Calu3 (cell line): ENCODE measurements at regions not wholly inside any gene's neighbourhood (a gene's known extent, or its start where the extent isn't known, plus 50 kb on each side); places are given as distances from the start of the nearest gene placed in this dataset.
A peak's percentile ranks its signal among the peaks of the same experiment; 100 is the strongest.

Source experiments
- BruUV-seq: library from RNA; stranded (reverse); fragments of 400-500 nt; replicated peaks from 2 replicates; lab custom pipeline; 2021; lab: Mats Ljungman, UMichigan
- CTCF ChIA-PET: fragments of 300-600 bp; sonication (Branson Sonifier 250); formaldehyde crosslinking; loops from one replicate; lab custom pipeline; 2022; ENCODE audit warnings: antibody characterized with exemption; lab: Charles Lee
- DNase-seq: peaks from one replicate; pipeline ENCODE4 v3.0.0; 2022
- H3K27ac Mint-ChIP-seq: one replicate; pipeline ENCODE4 v1.8.0; 2022; ENCODE audit warnings: mixed read lengths; ENCODE audit not compliant: unreplicated experiment
- H3K27me3 Mint-ChIP-seq: one replicate; pipeline ENCODE4 v1.8.0; 2022; ENCODE audit warnings: mixed read lengths; ENCODE audit not compliant: unreplicated experiment
- H3K36me3 Mint-ChIP-seq: one replicate; pipeline ENCODE4 v1.8.0; 2022; ENCODE audit warnings: mild to moderate bottlenecking, moderate library complexity, mixed read lengths; ENCODE audit not compliant: insufficient read depth, unreplicated experiment
- H3K4me1 Mint-ChIP-seq: one replicate; pipeline ENCODE4 v1.8.0; 2022; ENCODE audit warnings: mild to moderate bottlenecking, low read depth, mixed read lengths; ENCODE audit not compliant: unreplicated experiment
- H3K4me3 Mint-ChIP-seq: one replicate; pipeline ENCODE4 v1.8.0; 2022; ENCODE audit warnings: mild to moderate bottlenecking, low read depth, moderate library complexity, mixed read lengths; ENCODE audit not compliant: unreplicated experiment
- H3K9me3 Mint-ChIP-seq: one replicate; pipeline ENCODE4 v1.8.0; 2022; ENCODE audit warnings: low read depth, mixed read lengths; ENCODE audit not compliant: unreplicated experiment
- CTCF ChIP-seq: fragments of 200-600 bp; IDR thresholded peaks from one replicate; pipeline ENCODE4 v1.8.0; 2022; ENCODE audit warnings: antibody characterized with exemption; ENCODE audit not compliant: unreplicated experiment
- intact Hi-C: fragments of 100-400 bp; cut with micrococcal nuclease; formaldehyde crosslinking; loops from one replicate; pipeline ENCODE4 v1.10.0; 2022; ENCODE audit not compliant: unreplicated experiment

GRCh38 chr6:1525364-1526038 is 84.2 kb upstream of the FOXC1 start:
- BruUV-seq = no TSS peak
- Mint-ChIP-seq H3K27me3 (peaks cover 30% of the 10 kb centered on the region), H3K36me3 (no peaks in the 10 kb centered on the region)

GRCh38 chr6:1526398-1527072 is 83.2 kb upstream of the FOXC1 start:
- CTCF ChIA-PET = no interaction called here
- TF ChIP-seq CTCF = no peak
- intact Hi-C loops = no loop called here
- BruUV-seq = no TSS peak
- no peak for DNase-seq
- H3K27ac Mint-ChIP-seq = no peak overlapping the region
- H3K9me3 Mint-ChIP-seq = no peaks in the 10 kb centered on the region
- H3K4me1 Mint-ChIP-seq = no peaks in the 10 kb centered on the region
- H3K36me3 Mint-ChIP-seq = no peaks in the 10 kb centered on the region
- H3K4me3 Mint-ChIP-seq = no peak overlapping the region
- peaks cover 20% of the 10 kb centered on the region for H3K27me3 Mint-ChIP-seq

More at GRCh38 chr6:1525364-1526038, 84.2 kb upstream of the FOXC1 start:
- no peak for TF ChIP-seq CTCF
- no peaks in the 10 kb centered on the region for H3K4me1 Mint-ChIP-seq
- no peak overlapping the region for H3K27ac Mint-ChIP-seq
- DNase-seq = no peak
- no peak overlapping the region for H3K4me3 Mint-ChIP-seq
- intact Hi-C loops = no loop called here
- CTCF ChIA-PET = interaction anchor here (0.7 kb wide), 1 partner anchor 462 kb away, joined by 3 read pairs; no protein-coding TSS in a partner anchor
- H3K9me3 Mint-ChIP-seq = no peaks in the 10 kb centered on the region

- DNase-seq = peak; percentile 38
- Mint-ChIP-seq H3K36me3 (no peaks in the 10 kb centered on the region), H3K27ac (no peak overlapping the region), H3K4me1 (no peaks in the 10 kb centered on the region), H3K9me3 (no peaks in the 10 kb centered on the region), H3K4me3 (no peak overlapping the region), H3K27me3 (peaks cover 15% of the 10 kb centered on the region)
- CTCF ChIA-PET = no interaction called here
- no peak for TF ChIP-seq CTCF
- intact Hi-C loops = no loop called here
- no TSS peak for BruUV-seq
Observed at GRCh38 chr6:1527073-1527457, 82.7 kb upstream of the FOXC1 start.

GRCh38 chr6:1535295-1535694 is 74.4 kb upstream of the FOXC1 start:
- Mint-ChIP-seq H3K4me3 (no peak overlapping the region), H3K4me1 (no peaks in the 10 kb centered on the region), H3K36me3 (no peaks in the 10 kb centered on the region), H3K9me3 (no peaks in the 10 kb centered on the region), H3K27ac (no peak overlapping the region), H3K27me3 (no peaks in the 10 kb centered on the region)
- intact Hi-C loops = no loop called here
- TF ChIP-seq CTCF = no peak
- DNase-seq = no peak
- no TSS peak for BruUV-seq
- CTCF ChIA-PET = no interaction called here
